ENCODE measurements at regions not wholly inside any gene's neighbourhood (a gene's known extent, or its start where the extent isn't known, plus 50 kb on each side); places are given as distances from the start of the nearest gene placed in this dataset.
"Not testable (repeated sequence)": the region's sequence is repeated elsewhere in the genome, so short reads cannot be mapped to it uniquely, and the experiment has no call there.

DNA sequence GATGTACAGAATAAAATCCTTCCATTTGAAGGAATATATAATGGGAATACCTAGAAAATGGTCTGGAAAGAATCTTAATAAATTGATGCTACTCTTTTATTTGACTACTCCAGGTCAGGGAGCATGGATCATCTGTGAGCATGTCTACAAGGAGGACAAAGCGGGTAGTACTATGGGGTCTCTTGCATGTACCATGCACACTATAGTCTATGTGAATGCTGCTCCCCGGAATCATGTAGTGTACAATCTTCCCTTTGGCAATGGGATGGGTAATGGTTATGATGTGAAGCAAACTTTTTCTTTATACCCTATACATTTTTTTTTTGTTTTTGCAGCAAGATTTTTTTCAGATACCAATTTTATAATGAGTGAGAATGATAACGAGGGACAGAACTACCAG lies 139.1 kb downstream of the SYT15 start:
- H3K9ac ChIP-seq (ENCODE audit: low read depth, low read length); H3K4me3 ChIP-seq (ENCODE audit: low read length); H3K27ac ChIP-seq (ENCODE audit: low read length); H3K27me3 ChIP-seq (ENCODE audit: insufficient read depth, low read length); H3K9me3 ChIP-seq (ENCODE audit: insufficient read depth, low read depth, low read length); H3K36me3 ChIP-seq (ENCODE audit: insufficient read depth, low read depth, low read length); H3K4me1 ChIP-seq (ENCODE audit: insufficient read depth, low read length): not testable (repeated sequence)

GRCh38 chr10:46720386-46720785 lies 141.5 kb downstream of the SYT15 start:
- H3K36me3 ChIP-seq (ENCODE audit: insufficient read depth, low read depth, low read length); H3K4me1 ChIP-seq (ENCODE audit: insufficient read depth, low read length): not testable (repeated sequence)

GRCh38 chr10:46720811-46721518 lies 142.0 kb downstream of the SYT15 start:
- not testable (repeated sequence) for H3K9me3 ChIP-seq (ENCODE audit: insufficient read depth, low read depth, low read length); H3K4me1 ChIP-seq (ENCODE audit: insufficient read depth, low read length); H3K27ac ChIP-seq (ENCODE audit: low read length); H3K9ac ChIP-seq (ENCODE audit: low read depth, low read length); H3K4me3 ChIP-seq (ENCODE audit: low read length); H3K27me3 ChIP-seq (ENCODE audit: insufficient read depth, low read length); H3K36me3 ChIP-seq (ENCODE audit: insufficient read depth, low read depth, low read length)

More at GRCh38 chr10:46720386-46720785, 141.5 kb downstream of the SYT15 start:
- not testable (repeated sequence) for H3K9ac ChIP-seq (ENCODE audit: low read depth, low read length); H3K27ac ChIP-seq (ENCODE audit: low read length); H3K4me3 ChIP-seq (ENCODE audit: low read length); H3K27me3 ChIP-seq (ENCODE audit: insufficient read depth, low read length); H3K9me3 ChIP-seq (ENCODE audit: insufficient read depth, low read depth, low read length)

DNA sequence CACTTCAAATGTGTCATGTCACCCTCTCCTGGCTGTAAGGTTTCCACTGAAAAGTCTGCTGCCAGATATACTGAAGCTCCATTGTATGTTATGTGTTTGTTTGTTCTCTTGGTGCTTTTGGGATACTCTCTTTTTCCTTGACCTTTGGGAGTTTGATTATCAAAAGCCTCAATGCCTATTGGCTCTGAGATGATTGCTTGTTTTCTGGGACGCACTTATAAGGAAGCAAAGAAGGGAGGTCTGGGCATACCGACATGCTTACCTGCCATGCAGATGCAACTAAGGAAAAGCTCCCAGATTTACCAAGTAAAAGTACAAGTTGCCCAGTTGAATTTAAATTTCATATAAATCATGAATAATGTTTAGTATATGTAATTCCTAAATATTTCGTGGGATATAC lies 145.3 kb downstream of the SYT15 start:
- not testable (repeated sequence) for H3K9me3 ChIP-seq (ENCODE audit: insufficient read depth, low read depth, low read length); H3K27ac ChIP-seq (ENCODE audit: low read length); H3K36me3 ChIP-seq (ENCODE audit: insufficient read depth, low read depth, low read length); H3K4me1 ChIP-seq (ENCODE audit: insufficient read depth, low read length); H3K4me3 ChIP-seq (ENCODE audit: low read length); H3K9ac ChIP-seq (ENCODE audit: low read depth, low read length); H3K27me3 ChIP-seq (ENCODE audit: insufficient read depth, low read length)

DNA sequence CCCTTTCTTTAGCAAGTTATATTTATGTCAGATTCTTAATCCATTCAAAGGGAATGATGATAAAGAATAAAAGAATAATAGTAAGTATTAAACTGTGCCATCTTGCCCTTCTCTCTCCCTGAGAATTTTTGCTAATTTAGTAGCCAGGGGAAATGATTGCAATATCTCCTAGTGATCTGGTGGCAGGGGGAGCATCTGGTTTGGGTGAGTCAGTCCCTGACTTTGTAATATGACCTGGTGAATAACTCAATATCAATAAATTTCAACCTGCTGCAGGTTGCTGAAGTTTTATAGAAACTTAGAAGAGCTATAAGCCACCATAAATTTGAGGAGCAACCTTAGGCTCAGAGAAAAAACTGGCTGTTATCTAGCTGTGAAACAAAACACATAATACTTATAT lies 149.4 kb downstream of the SYT15 start:
- H3K27ac ChIP-seq (ENCODE audit: low read length); H3K27me3 ChIP-seq (ENCODE audit: insufficient read depth, low read length); H3K36me3 ChIP-seq (ENCODE audit: insufficient read depth, low read depth, low read length); H3K9ac ChIP-seq (ENCODE audit: low read depth, low read length); H3K4me1 ChIP-seq (ENCODE audit: insufficient read depth, low read length); H3K9me3 ChIP-seq (ENCODE audit: insufficient read depth, low read depth, low read length); H3K4me3 ChIP-seq (ENCODE audit: low read length): not testable (repeated sequence)

DNA sequence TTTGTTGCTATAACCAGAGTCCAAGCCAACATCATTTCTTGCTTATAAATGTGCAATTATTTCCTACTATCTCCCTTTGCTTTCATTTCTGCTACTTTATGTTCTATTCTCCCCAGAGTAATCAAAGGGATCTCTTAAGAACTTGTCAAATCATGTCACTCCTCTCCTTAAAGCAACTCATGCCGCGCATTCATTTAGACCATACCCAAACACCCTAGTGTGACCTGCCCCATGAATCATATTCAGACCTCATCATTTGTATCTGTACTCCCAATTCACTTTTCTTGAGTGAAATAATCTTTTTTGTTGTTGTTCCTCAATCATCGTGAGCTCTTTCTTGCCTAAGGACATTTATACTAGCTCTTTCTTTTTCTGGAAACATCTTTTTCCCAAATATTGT lies 151.8 kb downstream of the SYT15 start:
- H3K36me3 ChIP-seq (ENCODE audit: insufficient read depth, low read depth, low read length); H3K4me1 ChIP-seq (ENCODE audit: insufficient read depth, low read length); H3K9ac ChIP-seq (ENCODE audit: low read depth, low read length): not testable (repeated sequence)

DNA sequence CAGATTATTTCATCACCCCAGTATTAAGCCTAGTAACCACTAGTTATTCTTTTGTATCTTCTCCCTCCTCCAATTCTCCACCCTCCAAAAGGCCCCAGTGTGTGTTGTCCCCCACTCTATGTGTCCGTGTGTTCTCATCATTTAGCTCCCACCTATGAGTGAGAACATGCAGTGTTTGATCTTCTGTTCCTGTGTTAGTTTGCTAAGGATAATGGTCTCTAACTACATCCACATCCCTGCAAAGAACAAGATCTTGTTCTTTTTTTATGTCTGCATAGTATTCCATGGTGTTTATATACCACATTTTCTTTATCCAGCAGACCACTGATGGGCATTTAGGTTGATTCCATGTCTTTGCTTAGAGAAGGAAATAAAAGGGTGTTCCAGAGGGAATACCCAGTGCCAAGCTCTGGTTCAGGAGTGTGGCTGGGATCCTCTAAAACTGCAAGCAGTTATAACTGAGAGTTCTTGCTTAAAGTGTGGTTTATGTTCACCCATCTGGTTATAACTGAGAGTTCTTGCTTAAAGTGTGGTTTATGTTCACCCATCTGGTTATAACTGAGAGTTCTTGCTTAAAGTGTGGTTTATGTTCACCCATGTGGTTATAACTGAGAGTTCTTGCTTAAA lies 154.8 kb downstream of the SYT15 start:
- not testable (repeated sequence) for H3K9ac ChIP-seq (ENCODE audit: low read depth, low read length); H3K4me1 ChIP-seq (ENCODE audit: insufficient read depth, low read length); H3K36me3 ChIP-seq (ENCODE audit: insufficient read depth, low read depth, low read length); H3K9me3 ChIP-seq (ENCODE audit: insufficient read depth, low read depth, low read length); H3K4me3 ChIP-seq (ENCODE audit: low read length); H3K27me3 ChIP-seq (ENCODE audit: insufficient read depth, low read length); H3K27ac ChIP-seq (ENCODE audit: low read length)

More for the DNA sequence above, 151.8 kb downstream of the SYT15 start:
- not testable (repeated sequence) for H3K27me3 ChIP-seq (ENCODE audit: insufficient read depth, low read length); H3K27ac ChIP-seq (ENCODE audit: low read length); H3K9me3 ChIP-seq (ENCODE audit: insufficient read depth, low read depth, low read length); H3K4me3 ChIP-seq (ENCODE audit: low read length)

DNA sequence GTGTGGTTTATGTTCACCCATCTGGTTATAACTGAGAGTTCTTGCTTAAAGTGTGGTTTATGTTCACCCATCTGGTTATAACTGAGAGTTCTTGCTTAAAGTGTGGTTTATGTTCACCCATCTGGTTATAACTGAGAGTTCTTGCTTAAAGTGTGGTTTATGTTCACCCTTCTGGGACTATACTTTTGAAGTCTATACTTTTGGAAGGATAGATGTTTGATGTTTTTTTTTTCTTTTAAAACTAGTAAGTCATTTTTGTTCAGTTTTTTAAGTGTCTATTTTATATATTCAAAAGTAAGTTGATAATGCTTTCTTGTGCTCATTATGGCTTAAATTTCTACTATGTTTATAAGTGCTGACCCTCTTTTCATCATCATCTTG lies 155.3 kb downstream of the SYT15 start:
- H3K4me3 ChIP-seq (ENCODE audit: low read length); H3K36me3 ChIP-seq (ENCODE audit: insufficient read depth, low read depth, low read length); H3K4me1 ChIP-seq (ENCODE audit: insufficient read depth, low read length); H3K9me3 ChIP-seq (ENCODE audit: insufficient read depth, low read depth, low read length); H3K27ac ChIP-seq (ENCODE audit: low read length); H3K27me3 ChIP-seq (ENCODE audit: insufficient read depth, low read length); H3K9ac ChIP-seq (ENCODE audit: low read depth, low read length): not testable (repeated sequence)

DNA sequence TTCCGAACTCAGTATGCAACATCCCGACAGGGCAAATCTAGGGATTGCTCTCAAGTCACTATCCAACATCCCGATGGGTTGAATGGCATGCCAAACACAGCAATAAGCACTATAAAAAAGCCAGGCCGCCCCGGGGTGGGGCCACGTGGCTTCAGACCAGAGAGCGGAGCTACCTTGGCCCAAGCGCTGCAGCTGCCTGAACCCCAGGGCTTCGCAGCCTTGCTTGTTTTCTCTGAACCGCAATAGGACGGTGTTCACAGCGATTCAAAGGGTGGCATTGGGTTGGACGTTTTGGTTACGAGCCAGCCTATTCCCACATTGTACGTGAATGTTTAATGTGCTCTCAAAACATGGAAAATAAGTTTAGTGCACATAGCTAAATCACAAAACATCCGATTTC lies 161.0 kb downstream of the SYT15 start:
- H3K27me3 ChIP-seq (ENCODE audit: insufficient read depth, low read length); H3K9me3 ChIP-seq (ENCODE audit: insufficient read depth, low read depth, low read length); H3K27ac ChIP-seq (ENCODE audit: low read length); H3K9ac ChIP-seq (ENCODE audit: low read depth, low read length); H3K36me3 ChIP-seq (ENCODE audit: insufficient read depth, low read depth, low read length); H3K4me1 ChIP-seq (ENCODE audit: insufficient read depth, low read length); H3K4me3 ChIP-seq (ENCODE audit: low read length): not testable (repeated sequence)

DNA sequence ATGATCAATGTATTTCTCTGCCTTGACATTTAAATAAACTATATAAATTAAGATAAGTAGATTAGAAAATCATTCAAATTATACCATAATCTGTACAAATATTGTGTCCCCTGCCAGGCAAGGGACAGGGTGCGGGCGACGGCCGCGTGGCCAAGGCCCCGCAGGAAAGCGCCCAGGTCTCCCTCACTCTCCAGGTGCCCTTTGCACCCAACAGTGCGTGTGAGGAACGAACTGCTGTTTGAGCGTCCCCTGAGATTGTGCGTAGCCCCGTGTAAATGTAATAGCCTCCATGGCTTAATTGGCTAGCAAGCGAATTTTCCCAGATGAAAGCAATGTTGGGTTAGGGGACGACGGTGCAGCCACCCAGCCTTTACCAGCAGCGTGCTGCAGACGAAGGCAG lies 161.4 kb downstream of the SYT15 start:
- H3K36me3 ChIP-seq (ENCODE audit: insufficient read depth, low read depth, low read length); H3K27ac ChIP-seq (ENCODE audit: low read length); H3K27me3 ChIP-seq (ENCODE audit: insufficient read depth, low read length); H3K4me1 ChIP-seq (ENCODE audit: insufficient read depth, low read length); H3K4me3 ChIP-seq (ENCODE audit: low read length); H3K9me3 ChIP-seq (ENCODE audit: insufficient read depth, low read depth, low read length); H3K9ac ChIP-seq (ENCODE audit: low read depth, low read length): not testable (repeated sequence)

DNA sequence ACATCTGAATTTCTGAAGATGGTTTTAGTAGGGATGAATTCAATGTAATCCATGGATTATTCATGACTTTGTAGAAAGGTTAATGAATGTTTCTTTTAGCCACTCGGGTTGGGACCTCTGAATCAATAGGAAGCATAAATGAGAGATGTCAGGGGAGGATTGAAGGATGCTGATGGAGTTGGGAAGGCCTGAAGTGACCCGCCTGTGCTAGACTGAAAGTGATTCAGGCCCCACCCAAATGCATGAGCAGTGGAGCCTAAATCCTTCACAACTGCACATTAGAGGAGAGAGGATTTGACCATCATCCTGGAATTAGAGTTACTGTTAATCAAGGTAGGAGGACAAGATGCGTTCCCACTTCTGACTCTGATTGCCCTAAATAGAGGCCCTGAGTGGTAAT lies 162.2 kb upstream of the PTPN20 start:
- not testable (repeated sequence) for H3K4me1 ChIP-seq (ENCODE audit: insufficient read depth, low read length); H3K36me3 ChIP-seq (ENCODE audit: insufficient read depth, low read depth, low read length); H3K9ac ChIP-seq (ENCODE audit: low read depth, low read length); H3K9me3 ChIP-seq (ENCODE audit: insufficient read depth, low read depth, low read length); H3K27me3 ChIP-seq (ENCODE audit: insufficient read depth, low read length); H3K4me3 ChIP-seq (ENCODE audit: low read length); H3K27ac ChIP-seq (ENCODE audit: low read length)

GRCh38 chr10:46749470-46749869 lies 161.8 kb upstream of the PTPN20 start:
- not testable (repeated sequence) for H3K9me3 ChIP-seq (ENCODE audit: insufficient read depth, low read depth, low read length); H3K9ac ChIP-seq (ENCODE audit: low read depth, low read length); H3K4me3 ChIP-seq (ENCODE audit: low read length); H3K4me1 ChIP-seq (ENCODE audit: insufficient read depth, low read length); H3K27me3 ChIP-seq (ENCODE audit: insufficient read depth, low read length); H3K27ac ChIP-seq (ENCODE audit: low read length); H3K36me3 ChIP-seq (ENCODE audit: insufficient read depth, low read depth, low read length)

All from iPS-20b (cell line).